Retinal pigment epithelial cell (primary cell): ENCODE measurements at regions not wholly inside any gene's neighbourhood (a gene's known extent, or its start where the extent isn't known, plus 50 kb on each side); places are given as distances from the start of the nearest gene placed in this dataset.

Experiments
- DNase-seq: peaks from one replicate; pipeline ENCODE4 v3.0.0-alpha.2; 2010; ENCODE audit warnings: low read depth
- H3K4me3 ChIP-seq: 2 replicates; pipeline ENCODE4 v1.5.1; 2011; ENCODE audit warnings: mild to moderate bottlenecking, low read length, control low read depth, moderate library complexity
- CTCF ChIP-seq: conservative IDR thresholded peaks from 2 replicates; pipeline ENCODE4 v1.5.1; 2011; ENCODE audit warnings: low read depth, low read length, control low read depth, inconsistent platforms

- DNase-seq = no peak
- no peak for TF ChIP-seq CTCF
These were observed 407.6 kb downstream of the PREX1 start for GRCh38 chr20:48420176-48420575.

DNA sequence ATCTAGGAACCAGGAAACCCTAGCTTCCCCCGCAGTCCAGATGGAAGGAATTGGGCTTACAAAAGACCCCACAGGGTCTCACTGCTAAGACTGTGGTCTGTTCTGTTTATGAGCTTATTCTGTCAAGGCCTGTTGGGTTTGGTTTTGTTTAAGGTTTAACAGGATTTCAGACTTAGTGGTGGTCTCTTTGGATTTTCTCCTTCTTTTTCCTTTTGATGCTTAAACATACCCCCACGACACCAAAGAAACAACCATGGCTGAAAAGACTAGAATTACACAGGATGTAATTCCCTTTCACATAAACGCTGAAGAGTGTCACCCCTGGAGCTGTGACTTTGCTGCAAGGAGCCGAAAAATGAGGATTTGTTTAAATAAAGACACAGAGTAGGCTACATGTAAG, 408.6 kb downstream of the PREX1 start:
- H3K4me3 ChIP-seq = no peak overlapping the region
- DNase-seq = no peak
- no peak for TF ChIP-seq CTCF

More at GRCh38 chr20:48420176-48420575, 407.6 kb downstream of the PREX1 start:
- H3K4me3 ChIP-seq = no peak overlapping the region

DNA sequence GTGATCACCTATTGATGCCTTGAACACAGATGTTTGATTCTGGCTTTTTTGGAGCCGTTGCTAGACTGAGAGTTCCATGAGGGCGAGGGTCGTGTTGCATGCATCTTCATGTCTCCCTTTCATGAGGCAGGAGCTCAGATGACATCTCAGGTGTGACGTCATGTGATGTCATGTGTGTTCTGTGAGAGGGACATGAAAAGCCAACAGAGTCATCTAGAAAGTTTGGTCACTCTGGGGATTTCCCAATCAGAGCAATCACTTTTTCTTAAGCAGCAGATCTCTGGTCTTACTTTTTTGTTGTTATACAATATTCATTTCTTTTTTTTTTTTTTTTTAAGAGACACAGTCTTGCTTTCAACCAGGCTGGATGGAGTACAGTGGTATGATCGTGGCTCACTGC, 411.8 kb downstream of the PREX1 start:
- no peak for DNase-seq
- H3K4me3 ChIP-seq = no peak overlapping the region
- no peak for TF ChIP-seq CTCF

- no peak for DNase-seq
- no peak overlapping the region for H3K4me3 ChIP-seq
- no peak for TF ChIP-seq CTCF
These were observed 413.0 kb downstream of the PREX1 start for GRCh38 chr20:48414786-48415185.

DNA sequence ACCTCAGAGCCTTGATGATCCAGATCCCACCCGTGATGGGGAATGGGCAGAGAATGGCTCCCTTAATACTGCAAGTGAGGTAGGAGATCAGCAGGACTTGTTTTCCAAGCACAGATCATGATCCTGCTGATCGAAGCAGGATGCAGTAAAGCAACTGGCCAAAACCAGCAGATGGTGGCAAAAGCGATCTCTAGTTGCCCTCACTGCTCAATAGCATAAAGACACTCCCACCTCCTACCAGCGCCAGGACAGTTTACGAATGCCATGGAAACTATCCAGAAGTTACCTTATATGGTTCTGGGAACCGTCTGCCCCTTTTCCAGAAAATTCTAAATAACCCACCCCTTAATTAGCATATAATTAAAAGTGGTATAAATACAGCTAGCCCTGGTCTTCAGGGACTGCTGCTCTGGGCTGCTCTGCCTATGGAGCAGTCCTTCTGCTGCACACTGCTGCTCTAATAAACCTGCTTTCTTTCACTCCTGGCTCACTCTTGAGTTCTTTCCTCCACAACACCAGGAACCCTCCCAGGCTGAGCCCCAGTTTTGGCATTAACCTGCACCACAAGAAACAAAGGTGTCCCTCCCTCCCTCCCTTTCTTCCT, 415.8 kb downstream of the PREX1 start:
- no peak for TF ChIP-seq CTCF
- H3K4me3 ChIP-seq = no peak overlapping the region
- DNase-seq = no peak

GRCh38 chr20:48411245-48411644, 416.6 kb downstream of the PREX1 start:
- no peak for TF ChIP-seq CTCF
- no peak overlapping the region for H3K4me3 ChIP-seq
- DNase-seq = no peak

DNA sequence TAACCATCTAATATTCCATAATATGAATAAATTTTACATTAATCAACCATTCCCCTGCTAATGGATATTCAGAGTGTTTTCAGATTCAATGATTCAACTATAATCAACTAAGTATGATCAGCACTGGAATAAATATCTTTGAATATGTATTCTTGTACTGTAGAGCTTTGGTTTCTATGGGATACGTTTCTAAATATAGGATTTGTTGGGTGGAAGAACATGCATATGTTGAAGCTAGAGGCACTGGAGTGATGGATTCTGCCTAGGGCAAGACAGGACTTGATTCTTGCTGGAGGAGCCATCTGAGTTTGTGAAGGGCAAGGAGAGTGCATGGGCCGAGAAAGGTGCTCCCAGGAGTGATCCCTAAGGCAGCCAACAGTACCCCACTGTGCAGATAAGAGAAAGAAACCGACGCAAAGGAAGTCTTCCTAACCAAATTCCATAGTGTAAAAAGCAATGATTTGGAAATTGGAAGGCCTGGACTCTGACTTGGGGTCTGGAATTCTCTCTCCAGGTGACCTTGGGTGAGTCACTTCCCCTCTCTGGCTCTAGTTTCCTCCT, 418.7 kb downstream of the PREX1 start:
- DNase-seq = no peak
- TF ChIP-seq CTCF = no peak
- no peak overlapping the region for H3K4me3 ChIP-seq
